ENCODE measurements at regions not wholly inside any gene's neighbourhood (a gene's known extent, or its start where the extent isn't known, plus 50 kb on each side); places are given as distances from the start of the nearest gene placed in this dataset.
"Not testable (repeated sequence)": the region's sequence is repeated elsewhere in the genome, so short reads cannot be mapped to it uniquely, and the experiment has no call there.

DNA sequence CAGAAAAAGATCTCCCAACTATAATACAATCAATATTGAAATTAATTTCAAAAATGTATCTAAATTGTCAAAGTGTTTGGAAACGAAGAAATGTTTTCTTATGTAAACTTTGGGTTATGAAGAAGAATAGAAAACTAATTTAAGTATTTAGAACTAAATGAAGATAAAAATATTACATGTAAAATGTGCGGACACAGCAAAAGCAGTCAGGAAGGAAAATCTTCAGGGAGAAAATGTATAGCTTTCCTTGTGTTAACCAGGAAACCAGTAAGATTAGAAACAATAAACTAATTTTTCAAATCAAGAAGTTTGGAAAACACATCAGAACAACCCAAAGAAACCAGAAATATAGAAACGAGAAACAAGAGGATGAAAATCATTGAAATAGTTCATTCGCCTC lies 466.5 kb downstream of the BRD1 start:
- DNase-seq, result no peak

DNA sequence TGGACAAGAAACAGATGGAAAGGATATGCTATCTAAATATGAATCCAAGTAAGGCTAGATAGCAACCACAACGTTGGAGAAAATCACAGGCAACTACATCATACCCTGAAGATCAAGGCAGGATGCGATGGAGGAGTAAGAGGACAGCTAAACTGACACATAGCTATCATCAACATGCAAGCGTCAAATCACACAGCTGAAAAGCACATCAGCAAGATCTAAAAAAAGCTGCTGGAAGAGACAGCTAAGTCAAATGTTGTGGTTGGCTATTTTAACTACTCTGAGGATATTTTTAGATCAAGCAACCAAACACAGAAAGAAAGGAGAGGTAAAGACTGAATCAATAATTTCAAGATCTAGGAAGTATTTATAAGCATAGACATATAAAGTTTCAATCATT lies 466.9 kb downstream of the BRD1 start:
- no peak for DNase-seq

DNA sequence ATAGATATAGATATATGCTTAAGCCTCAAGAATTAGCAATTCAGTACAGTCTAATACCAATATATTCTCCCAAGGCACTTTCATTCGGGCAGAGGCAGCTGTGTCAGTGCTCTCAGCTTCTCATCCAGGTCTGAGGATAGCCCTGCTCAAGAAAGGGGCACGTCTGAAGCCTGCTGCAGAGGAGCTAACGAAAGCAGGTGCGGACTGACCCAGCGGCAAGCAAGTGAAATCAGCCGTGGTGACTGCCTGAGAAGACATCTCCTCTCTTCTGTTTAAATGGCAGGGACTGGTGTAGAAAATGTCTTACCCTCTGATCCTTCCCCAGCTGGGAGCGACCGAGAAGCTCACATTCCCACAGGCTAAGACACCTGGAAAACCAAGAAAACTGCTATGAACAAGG lies 468.6 kb downstream of the BRD1 start:
- DNase-seq, result no peak

DNA sequence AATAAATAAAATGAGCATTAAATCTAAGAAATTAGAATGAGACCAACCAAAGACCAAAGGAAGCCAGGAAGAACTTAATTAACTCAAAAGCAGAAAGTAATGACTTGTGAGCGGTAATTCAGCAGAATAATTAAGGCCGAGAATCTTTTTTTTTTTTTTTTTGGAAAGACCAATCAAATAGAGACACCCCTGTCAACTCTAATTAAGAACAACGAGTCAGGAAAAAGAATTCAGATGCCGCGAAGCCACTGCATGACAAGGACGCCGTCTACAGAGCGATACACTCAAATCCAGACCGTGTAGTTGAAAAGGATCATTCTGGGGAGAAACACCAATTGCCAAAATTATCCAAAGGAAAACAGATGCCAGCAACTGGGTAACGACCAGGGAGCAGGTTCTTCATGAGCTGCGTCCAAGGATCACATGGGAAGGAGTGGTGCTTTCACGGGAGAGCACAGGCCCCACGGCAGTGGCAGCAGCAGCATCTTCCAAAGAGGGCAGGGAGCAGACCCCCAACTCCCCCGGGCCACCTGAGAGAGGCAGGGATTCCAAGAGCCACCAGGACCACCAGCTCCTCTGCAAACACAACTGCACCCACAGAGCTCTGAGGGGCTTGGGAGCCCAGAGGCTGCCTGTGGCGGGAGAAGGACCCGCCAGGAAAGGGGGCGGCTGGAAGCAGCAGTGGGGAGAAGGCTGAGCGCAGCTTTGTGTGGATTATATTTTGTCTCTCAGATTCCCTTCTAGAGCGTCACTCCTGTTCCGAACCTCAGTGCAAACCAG lies 469.8 kb downstream of the BRD1 start:
- peak; percentile 15 for DNase-seq

DNA sequence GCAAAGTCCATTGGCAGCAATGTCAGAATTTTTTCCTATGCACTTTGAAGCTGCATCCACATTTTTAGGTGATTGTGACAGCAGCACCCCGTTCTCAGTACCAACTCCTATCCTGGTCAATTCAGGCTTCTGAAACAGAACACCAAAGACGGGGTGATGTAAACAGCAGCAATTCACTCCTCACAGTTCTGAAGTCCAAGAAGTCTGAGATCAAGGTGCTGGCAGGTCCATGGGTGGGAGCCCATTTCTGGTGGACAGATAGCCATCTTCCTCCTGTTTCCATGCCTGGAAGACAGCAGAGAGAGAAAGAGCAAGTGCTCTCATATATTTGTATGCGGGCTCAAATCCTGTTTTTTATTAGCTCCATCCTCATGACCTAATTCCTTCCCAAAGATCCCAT lies 471.2 kb downstream of the BRD1 start:
- DNase-seq, result no peak

DNA sequence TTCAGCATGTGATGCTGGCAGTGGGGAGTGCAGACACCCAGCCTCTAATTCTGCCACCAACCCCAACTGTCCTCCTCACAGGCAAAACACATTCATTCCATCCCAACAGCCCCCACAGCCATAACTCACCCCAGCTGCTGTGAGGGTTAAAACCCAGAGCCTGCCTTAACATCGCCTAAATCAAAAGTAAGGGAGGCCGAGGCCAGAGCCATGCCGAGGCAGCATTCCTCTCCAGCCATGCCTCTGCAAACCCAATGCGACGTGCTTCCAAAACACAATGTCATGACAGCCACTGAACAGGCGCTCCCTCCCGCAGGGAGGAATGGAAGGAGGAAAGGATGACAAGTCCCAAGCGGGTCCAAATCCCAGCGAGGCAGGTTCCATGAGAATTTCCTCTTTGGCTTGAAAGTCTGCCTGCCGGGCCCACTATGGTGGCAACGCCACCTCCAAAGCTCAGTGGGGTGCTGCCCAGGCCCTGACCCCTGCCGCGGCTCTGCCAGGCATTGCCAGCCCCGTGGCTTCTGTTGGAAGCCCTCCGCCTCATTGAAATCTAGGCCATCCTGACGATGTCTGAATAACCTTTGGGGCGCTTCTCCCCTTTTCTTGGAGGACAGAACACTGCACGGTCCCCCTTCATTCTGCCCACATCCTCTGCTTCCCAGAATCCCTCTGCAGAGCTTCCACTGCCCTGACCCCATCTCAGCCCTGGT lies 472.3 kb downstream of the BRD1 start:
- peak; percentile 19 for DNase-seq

DNA sequence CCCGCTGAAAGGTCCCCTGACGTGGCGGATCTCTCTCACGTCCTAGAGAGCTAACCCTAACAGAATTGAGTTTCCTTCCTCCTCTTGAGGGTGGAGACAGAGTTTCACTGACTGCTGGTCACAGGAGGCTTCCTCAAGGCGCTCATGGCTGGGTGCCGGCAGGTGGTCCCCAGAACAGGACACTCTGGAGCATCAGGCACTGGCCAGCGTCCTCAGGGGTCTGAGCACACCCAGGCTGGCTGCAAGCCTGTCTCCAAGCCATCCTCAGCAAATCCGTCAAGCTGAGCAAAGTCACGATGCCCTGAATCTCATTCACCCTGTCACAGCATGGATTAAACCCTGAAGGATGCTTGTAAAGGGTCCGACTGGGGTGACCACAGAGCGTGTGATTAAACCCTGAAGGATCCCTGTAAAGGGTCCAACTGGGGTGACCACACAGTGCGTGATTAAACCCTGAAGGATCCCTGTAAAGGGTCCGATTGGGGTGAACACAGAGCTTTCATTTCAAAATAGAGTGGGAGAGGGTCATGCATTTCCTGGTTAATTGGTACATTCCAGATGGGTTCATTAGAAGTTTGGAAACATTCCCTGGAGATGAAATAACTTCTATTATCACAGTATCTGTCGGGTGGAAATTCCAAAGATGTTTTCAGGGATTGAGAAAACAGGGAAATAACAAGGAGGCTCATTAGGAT lies 473.0 kb downstream of the BRD1 start:
- DNase-seq, result peak; percentile 11

DNA sequence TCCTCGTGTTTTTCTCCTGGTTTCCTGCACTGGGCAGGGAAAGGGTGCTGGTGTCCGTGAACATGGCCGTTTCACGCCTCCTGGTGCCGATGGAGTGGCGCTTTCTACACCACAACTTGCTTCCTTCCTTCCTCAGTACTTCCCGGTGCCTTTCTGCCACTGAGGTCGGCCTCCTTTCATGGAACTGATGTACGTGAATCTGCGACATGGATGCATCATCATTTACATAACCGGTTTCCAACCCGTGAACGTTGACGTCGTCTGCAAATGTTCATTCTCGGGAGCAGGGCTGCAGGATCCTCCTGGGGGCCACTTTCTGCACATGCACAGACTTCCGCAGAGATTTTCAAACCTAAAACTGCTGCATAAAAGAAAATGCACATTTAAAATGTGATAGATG lies 474.4 kb downstream of the BRD1 start:
- DNase-seq, result no peak

DNA sequence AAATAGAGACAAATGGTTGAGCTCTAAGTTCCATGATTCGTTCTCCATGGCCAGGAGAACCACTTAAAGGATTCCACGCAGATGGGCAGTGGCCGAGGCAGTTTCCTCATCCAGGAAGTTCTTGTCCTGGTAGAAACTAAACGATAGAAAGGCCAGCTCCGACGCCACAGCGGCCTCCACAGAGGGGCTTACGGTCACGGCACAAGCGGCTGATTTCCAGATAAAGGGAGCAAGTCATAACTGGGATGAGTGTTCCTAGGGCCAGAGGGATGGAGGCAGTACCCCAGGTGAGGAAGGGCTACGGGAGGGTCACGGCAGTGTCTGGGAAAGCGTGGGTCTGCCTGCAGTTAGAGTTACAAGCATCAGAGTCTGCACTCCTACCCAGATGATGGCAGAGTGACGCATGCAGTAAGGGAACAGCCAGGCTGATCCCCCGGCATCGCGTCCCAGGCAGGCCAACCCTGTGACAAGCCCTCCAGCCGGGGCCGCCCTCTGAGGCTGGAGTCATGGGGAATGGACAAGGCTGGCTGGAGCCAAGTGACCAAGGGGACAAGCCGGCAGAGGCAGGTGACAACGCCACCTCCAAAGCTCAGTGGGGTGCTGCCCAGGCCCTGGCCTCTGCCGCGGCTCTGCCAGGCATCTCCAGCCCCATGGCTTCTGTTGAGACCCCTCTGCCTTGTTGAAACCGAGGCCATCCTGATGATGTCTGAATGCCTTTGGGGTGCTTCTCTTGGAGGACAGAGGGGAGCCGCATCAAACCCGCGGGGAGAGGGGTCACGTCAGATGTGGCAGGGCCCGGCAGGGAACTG lies 475.1 kb downstream of the BRD1 start:
- peak; percentile 38 for DNase-seq

DNA sequence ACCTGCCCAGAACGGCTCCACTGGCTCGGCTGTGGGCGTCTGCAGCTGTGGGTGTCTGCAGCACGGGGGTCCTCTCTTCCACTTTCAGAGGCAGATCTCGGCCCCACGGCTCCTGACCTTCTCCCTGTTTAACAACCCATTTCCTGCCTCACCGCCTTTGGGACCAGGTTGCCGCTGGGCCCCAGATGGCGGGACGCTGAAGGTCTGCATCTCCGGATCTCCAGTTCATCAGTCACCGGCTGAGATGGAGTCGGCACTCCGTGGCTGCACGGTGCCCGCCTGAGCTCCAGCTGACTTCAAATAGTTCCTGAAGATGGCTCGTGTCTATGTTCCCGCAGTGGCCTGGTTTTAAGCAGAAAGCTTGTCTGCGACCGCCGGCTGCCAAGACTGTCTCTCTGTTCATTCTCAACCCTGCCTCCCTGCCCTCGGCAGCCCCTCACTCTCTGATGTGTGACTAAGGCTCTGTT lies 475.9 kb downstream of the BRD1 start:
- peak; percentile 43 for DNase-seq

DNA sequence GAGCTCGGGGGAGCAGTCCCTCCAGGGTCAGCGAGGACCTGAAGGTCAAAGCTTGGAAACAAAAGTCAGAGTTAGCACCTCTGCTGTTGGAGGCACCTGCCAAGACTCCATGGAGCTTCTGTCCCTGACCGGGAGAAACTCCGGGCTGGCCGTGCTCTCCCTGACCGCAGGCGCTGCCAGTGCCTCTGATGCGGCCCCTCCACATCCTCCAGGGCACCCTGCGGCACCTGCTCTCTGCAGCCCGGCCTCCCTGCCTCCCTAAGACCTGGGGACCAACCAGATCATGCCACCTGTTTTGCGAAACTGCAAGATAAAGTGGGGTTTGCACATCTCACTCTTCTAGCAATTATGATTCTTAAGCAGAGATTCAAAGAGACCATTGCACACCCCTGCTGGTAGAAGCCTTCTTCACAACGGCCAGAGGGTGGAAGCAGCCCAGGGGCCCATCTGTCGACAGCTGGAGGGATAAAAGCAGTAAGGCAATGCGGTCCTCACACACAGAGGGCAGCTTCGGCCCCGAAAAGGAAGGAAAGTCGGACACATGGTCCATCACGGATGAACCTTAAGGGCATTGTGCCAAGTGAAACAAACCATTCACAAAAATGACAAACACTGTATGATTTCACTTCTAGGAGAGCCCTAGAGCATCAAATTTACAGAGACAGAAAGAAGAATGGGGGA lies 477.1 kb downstream of the BRD1 start:
- DNase-seq, result no peak

DNA sequence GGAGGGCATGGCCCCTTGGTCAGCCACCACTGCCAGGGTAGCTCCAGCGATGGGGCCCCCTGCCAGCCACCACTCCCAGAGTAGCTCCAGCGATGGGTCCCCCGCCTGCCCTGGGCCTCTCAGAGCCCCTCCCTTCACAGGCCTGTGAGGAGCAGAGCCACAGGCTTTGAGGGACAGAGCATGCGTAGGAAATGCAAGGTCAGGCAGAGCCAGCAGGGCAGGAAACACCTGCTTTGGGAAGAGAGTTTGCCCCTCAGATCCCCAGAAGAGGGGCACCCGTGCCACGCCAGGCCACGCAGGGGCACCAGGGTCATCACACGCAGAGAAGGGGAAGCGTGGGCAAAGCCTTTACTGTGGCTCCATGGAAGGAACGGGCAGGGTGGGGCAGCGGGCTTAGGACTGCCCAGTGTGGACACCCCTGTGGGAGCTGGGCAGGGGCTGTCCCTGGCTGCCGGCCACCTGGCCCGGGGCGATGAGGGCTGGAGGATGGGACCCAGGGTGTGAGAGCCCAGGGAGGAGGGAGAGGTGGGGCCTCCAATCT lies 477.8 kb downstream of the BRD1 start:
- no peak for DNase-seq

DNA sequence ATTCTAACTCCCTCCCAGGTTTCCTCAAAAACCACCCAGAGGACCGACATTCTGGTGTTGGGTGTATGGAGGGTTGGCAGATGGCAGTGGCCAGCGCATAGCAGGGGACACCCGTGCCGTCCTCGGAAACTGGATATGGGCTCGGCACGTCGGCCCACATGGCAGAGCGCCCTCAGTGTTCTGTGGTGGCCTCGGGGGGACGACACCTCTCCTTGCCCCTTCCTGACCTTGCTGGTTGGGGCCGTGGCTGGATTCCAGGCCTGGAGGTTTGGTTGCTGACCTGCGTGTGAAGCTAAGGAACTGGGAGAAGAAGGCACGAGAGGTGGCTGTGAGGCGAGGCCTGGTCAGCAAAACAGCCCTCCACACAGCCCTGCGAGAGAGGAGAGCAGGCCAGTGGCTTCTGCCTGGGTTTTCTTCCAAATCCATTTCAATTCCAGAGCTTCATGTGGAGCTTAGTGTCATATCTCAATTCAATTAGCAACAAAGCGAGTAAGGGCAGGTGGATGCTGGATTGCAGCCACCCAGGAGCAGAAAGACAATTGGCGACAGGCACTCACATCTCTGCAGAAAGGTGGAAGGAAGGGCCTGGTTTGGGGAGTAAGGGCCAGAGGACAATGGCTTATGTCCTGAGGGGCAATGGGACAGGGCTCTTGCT lies 478.4 kb downstream of the BRD1 start:
- no peak for DNase-seq

DNA sequence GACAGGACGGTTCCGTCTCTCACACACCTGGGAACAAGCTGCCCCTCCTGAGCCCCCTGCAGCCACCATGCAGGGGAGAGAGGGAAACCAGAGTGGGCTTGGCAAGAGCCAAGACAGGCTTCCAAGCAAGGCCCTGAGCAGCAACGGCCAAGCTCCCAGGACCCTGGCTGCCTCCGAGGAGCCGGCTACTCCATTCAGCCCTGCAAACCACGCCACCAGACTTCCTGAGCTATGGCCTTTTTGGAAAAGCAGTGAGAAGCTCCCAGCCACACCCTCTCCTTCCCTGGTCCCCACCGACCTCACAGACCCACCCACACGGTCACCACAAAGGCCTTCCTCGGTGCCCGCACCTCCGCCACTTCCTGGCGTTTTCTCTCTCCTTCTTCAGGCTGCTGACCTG lies 479.0 kb downstream of the BRD1 start:
- no peak for DNase-seq

DNA sequence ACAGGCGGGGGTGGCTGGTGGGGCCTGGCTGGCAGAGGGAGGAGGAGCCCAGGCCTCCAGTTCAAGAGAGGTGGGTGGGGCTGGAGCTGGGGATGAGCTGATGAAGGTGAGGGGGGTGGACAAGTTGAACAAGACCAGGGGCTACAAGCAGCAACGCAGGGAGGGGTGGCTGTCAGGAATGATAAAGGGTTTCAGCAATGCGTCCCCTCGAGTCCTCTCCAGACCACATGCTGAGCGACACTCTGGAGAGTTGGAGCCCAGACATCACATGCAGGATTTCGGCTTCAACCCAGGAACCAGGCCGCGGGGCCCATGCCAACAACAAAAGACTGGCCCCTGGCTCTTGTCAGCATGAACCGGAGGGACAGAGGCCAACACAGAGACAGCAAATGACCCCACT lies 480.3 kb downstream of the BRD1 start:
- DNase-seq, result no peak

DNA sequence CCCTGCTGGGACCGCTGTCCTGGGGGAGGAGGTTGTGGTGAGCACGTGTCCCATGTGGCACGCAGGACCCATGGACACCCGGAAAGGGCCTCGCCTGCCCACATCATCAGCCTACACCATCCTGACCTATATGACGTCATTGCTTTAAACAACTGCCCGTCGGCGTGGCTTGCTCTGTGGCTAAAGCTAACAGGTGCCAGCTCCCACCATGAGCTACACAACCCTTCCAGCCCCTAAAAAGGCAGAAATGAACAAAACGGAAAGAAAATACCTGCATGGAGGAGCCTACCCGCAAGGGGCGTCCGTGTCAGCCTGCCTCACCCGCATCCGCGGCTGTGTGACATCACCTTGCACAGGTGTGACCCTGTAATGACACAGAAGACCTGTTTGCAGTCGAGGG lies 481.8 kb downstream of the BRD1 start:
- DNase-seq, result no peak

DNA sequence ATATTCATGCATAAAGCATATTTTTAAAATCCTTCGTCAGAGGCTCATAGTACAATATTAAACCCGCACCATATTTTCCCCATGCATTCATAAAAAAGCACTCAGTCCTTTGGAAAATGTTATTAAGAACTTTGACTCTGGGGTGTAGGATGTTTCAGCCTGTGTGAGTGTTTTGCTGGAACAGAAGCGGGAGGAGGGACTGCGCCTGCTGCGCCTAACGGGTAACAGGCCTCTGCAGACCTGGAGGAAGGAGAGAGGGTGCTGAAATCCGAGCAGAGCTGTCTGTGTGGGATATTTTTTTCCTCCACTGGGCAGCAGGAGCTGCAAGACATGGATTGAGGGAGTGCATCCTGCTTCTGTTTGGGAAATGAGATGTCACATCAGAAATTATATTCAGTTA lies 483.0 kb downstream of the BRD1 start:
- no peak for DNase-seq

DNA sequence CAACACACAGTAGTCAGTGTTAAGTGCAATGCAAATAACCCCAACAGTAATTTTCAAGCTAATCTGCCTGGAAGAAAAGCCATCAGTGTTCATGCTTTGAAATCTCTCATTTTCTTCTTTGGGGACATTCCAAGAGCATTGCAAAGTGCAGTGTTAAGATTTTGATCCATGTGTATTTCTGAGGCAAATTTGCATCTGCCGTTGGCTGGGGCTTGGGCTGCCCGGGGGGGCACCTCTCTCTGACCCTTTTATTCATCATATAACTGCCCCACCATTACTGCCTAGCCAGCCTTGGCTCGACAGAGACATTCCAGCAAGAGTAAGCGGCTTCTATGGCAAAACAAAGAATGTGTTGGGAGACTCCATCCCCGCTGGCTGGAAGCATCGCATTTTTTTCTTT lies 483.5 kb downstream of the BRD1 start:
- DNase-seq, result no peak

DNA sequence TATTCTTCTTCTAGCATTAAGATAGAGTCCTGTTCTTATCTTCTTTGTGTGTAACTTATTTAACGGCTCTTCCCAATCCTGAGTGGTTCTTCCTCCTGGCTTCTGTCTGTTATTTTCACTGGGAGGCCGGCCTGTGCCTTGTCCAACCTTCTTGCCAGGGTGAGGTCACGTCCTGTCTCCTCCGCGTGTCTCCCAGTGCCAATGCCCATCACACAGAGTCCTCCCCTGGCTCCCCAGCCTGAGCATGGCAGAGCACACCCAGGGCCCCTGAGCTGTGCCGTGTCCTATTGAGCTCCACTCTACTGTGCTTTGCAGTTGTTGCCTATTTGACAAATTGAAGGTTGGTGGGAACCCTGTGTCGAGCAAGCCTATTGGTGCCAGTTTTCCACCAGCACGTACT lies 487.3 kb downstream of the BRD1 start:
- peak; percentile 15 for DNase-seq

DNA sequence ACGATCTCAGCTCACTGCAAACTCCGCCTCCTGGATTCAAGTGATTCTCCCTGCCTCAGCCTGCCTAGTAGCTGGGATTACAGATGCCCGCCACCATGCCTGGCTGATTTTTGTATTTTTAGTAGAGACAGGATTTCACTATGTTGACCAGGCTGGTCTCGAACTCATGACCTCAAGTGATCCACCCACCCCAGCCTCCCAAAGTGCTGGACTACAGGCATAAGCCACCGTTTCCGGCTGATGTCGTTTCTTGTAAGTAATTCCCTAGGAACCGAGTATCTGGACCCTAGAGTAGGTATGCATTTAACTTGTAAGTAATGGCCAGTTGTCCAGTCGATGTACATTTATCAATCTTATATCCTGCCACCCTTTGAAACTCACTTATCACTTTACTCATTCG lies 491.2 kb downstream of the BRD1 start:
- not testable (repeated sequence) for DNase-seq

DNA sequence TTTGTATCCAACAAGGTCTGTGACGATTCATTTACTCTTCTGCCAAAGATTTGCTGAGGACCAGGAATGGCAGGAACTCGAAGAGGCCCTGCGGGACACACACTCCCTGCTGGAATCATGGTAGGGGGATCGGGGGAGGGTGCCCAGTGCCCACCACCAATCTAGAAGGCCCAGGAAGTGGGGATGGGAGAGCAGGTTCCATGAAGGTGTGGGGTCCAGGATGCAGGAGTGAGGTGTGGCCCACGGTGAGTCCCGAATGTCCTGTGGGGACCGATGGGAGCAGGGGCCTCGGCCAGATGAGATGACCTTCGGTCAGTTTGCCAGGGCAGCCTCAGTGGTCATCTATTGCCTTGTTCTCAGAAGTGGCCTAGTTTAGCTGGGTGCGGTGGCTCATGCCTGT lies 492.7 kb downstream of the BRD1 start:
- no peak for DNase-seq

DNA sequence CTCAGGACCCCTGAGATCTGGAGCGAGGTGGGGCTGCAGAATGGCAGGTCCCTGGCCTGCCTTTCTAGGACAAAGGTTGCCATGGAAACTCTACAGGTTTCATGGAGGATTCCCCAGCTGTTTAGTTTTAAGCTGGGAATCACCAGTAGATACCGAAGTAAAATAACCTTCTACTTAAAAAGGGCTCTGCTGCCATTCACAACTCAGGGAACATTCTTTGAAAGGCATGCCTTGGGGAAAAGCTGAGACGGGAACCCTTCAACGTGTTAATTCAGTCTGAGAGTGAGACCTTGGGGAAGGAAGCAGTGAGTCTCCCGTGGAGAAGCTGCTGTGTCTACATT lies 493.3 kb downstream of the BRD1 start:
- no peak for DNase-seq
